Natural killer cell (primary cell): ENCODE measurements at regions not wholly inside any gene's neighbourhood (a gene's known extent, or its start where the extent isn't known, plus 50 kb on each side); places are given as distances from the start of the nearest gene placed in this dataset.

ENCODE experiments used
- ATAC-seq, 3 donors: fragments of 150-1000 bp in 2 of 3; fragments of 200-7000 bp in 1 of 3; cut with Tn5 transposase; 1 replicate in 1 of 3; 2 replicates in 2 of 3; pipeline ENCODE4 v1.10.0; 2021; ENCODE audit warnings: mild to moderate bottlenecking in 2 of 3, moderate library complexity in 2 of 3
- DNase-seq, 2 donors: peaks; one replicate each; pipeline versions ENCODE4 v3.0.0 to v3.0.0-alpha.2; 2013 to 2021; ENCODE audit warnings: mixed read lengths in 1 of 2
- H3K27ac ChIP-seq: one replicate; pipeline ENCODE4 v1.5.1; 2013; ENCODE audit warnings: mild to moderate bottlenecking, low read length
- H3K27me3 ChIP-seq: one replicate; pipeline ENCODE4 v1.6.1; 2013; ENCODE audit warnings: low read length; ENCODE audit not compliant: control insufficient read depth, insufficient read depth
- H3K36me3 ChIP-seq: one replicate; pipeline ENCODE4 v1.6.1; 2013; ENCODE audit warnings: low read length; ENCODE audit not compliant: control insufficient read depth, insufficient read depth
- H3K4me1 ChIP-seq: one replicate; pipeline ENCODE4 v1.6.1; 2013; ENCODE audit warnings: low read length; ENCODE audit not compliant: control insufficient read depth, insufficient read depth
- H3K4me3 ChIP-seq: one replicate; pipeline ENCODE4 v1.5.1; 2013; ENCODE audit warnings: low read length
- H3K9me3 ChIP-seq: one replicate; pipeline ENCODE4 v1.6.1; 2013; ENCODE audit warnings: low read length; ENCODE audit not compliant: control insufficient read depth, insufficient read depth
- H3K27ac Mint-ChIP-seq, 2 donors: one replicate each; pipeline ENCODE4 v1.8.0; 2022; ENCODE audit warnings: mild to moderate bottlenecking in 2 of 2, mixed read lengths in 2 of 2, moderate library complexity in 1 of 2
- H3K27me3 Mint-ChIP-seq, 2 donors: one replicate each; pipeline ENCODE4 v1.8.0; 2022; ENCODE audit warnings: low read depth in 2 of 2, mixed read lengths in 2 of 2
- H3K36me3 Mint-ChIP-seq: one replicate; pipeline ENCODE4 v1.8.0; 2022; ENCODE audit warnings: mixed read lengths
- H3K4me1 Mint-ChIP-seq, 2 donors: one replicate each; pipeline ENCODE4 v1.8.0; 2022; ENCODE audit warnings: mixed read lengths in 2 of 2
- H3K4me3 Mint-ChIP-seq: one replicate; pipeline ENCODE4 v1.8.0; 2022; ENCODE audit warnings: mild to moderate bottlenecking, moderate library complexity, mixed read lengths
- H3K9me3 Mint-ChIP-seq, 2 donors: one replicate each; pipeline ENCODE4 v1.8.0; 2022; ENCODE audit warnings: mixed read lengths in 2 of 2
- CTCF ChIP-seq: fragments of 200-600 bp; IDR thresholded peaks from one replicate; pipeline ENCODE4 v1.8.0; 2022; ENCODE audit warnings: antibody characterized with exemption
- WGBS: methylation state at CpG from one replicate; pipeline ENCODE4 v1.1.7; 2013; ENCODE audit warnings: missing lambda C conversion rate; ENCODE audit not compliant: insufficient coverage; 5-methylcytosine and 5-hydroxymethylcytosine counted together
- intact Hi-C: fragments of 100-400 bp; cut with micrococcal nuclease; formaldehyde crosslinking; loops from one replicate; pipeline ENCODE4 v1.14.2; 2022

GRCh38 chrX:40952855-40953254 is 132.4 kb upstream of the USP9X start:
- TF ChIP-seq CTCF = no peak
- H3K4me1 ChIP-seq = no peaks in the 10 kb centered on the region
- DNase-seq (peak in 1 of 2 donors; percentile 15), ATAC-seq (peak in 2 of 3 donors; percentile 39 to 44)
- Mint-ChIP-seq H3K36me3 (no peaks in the 10 kb centered on the region), H3K9me3 (no peaks in the 10 kb centered on the region), H3K27ac (peak overlapping the region in 1 of 2 donors; percentile 59), H3K27me3 (peaks cover 0 to 7% of the 10 kb centered on the region in 2 donors), H3K4me3 (peak overlapping the region; percentile 56), H3K4me1 (no peaks in the 10 kb centered on the region)
- H3K27ac ChIP-seq = no peak overlapping the region
- no peaks in the 10 kb centered on the region for H3K9me3 ChIP-seq
- no CpG with 5 or more reads among the region's 4 CpGs for WGBS
- no peaks in the 10 kb centered on the region for H3K27me3 ChIP-seq
- H3K4me3 ChIP-seq = peak overlapping the region; percentile 7
- H3K36me3 ChIP-seq = no peaks in the 10 kb centered on the region
- intact Hi-C loops = no loop called here

- Histone ChIP-seq H3K9me3 (no peaks in the 10 kb centered on the region), H3K4me1 (no peaks in the 10 kb centered on the region), H3K4me3 (peak overlapping the region; percentile 7), H3K27ac (no peak overlapping the region), H3K27me3 (no peaks in the 10 kb centered on the region), H3K36me3 (no peaks in the 10 kb centered on the region)
- peak overlapping the region; percentile 56 for H3K4me3 Mint-ChIP-seq
- intact Hi-C loops = no loop called here
- TF ChIP-seq CTCF = no peak
- DNase-seq (no peak), ATAC-seq (no peak)
- H3K4me1 Mint-ChIP-seq = no peaks in the 10 kb centered on the region
- WGBS = 83% methylated on average over 1 of the region's 2 CpGs
- no peak overlapping the region for H3K27ac Mint-ChIP-seq
- no peaks in the 10 kb centered on the region for H3K9me3 Mint-ChIP-seq
- no peaks in the 10 kb centered on the region for H3K36me3 Mint-ChIP-seq
- peaks cover 0 to 7% of the 10 kb centered on the region in 2 donors for H3K27me3 Mint-ChIP-seq
Measured at GRCh38 chrX:40953369-40953768, 131.9 kb upstream of the USP9X start.

GRCh38 chrX:40960041-40960440 is 125.2 kb upstream of the USP9X start:
- H3K36me3 Mint-ChIP-seq = no peaks in the 10 kb centered on the region
- 83% methylated on average over 2 of the region's 4 CpGs for WGBS

More at GRCh38 chrX:40960041-40960440, 125.2 kb upstream of the USP9X start:
- no peak for TF ChIP-seq CTCF
- H3K4me3 Mint-ChIP-seq = no peak overlapping the region
- H3K9me3 ChIP-seq = no peaks in the 10 kb centered on the region
- H3K9me3 Mint-ChIP-seq = no peaks in the 10 kb centered on the region
- intact Hi-C loops = no loop called here
- ATAC-seq (no peak), DNase-seq (no peak)
- H3K36me3 ChIP-seq = no peaks in the 10 kb centered on the region
- no peak overlapping the region for H3K4me3 ChIP-seq
- H3K4me1 ChIP-seq = no peaks in the 10 kb centered on the region
- H3K27ac Mint-ChIP-seq = no peak overlapping the region
- no peaks in the 10 kb centered on the region for H3K27me3 ChIP-seq
- no peaks in the 10 kb centered on the region for H3K4me1 Mint-ChIP-seq
- H3K27me3 Mint-ChIP-seq = no peaks in the 10 kb centered on the region
- H3K27ac ChIP-seq = no peak overlapping the region
